H1 (cell line): ENCODE measurements at regions not wholly inside any gene's neighbourhood (a gene's known extent, or its start where the extent isn't known, plus 50 kb on each side); places are given as distances from the start of the nearest gene placed in this dataset.

ENCODE experiments used
- CTCF ChIA-PET: fragments of 300-600 bp; sonication (Branson Sonifier 250); formaldehyde crosslinking; loops from one replicate; lab custom pipeline; 2021; ENCODE audit not compliant: partially characterized antibody; lab: Charles Lee
- POLR2A ChIA-PET: fragments of 300-600 bp; sonication (Branson Sonifier 250); formaldehyde crosslinking; loops from one replicate; lab custom pipeline; 2021; ENCODE audit warnings: inconsistent platforms; ENCODE audit not compliant: partially characterized antibody; lab: Charles Lee
- DNase-seq, 2 experiments: peaks; one replicate each; pipeline versions ENCODE4 v3.0.0 to v3.0.0-alpha.2; 2010 to 2022; ENCODE audit warnings: low spot score in 2 of 2, low read depth in 1 of 2, mixed read lengths in 1 of 2
- FAIRE-seq: peaks from 2 replicates; lab custom pipeline; 2011; peaks lifted over from hg19 to GRCh38; lab: Jason Lieb, UNC
- H2AFZ ChIP-seq: 2 replicates; pipeline ENCODE4 v1.8.1; 2012; ENCODE audit warnings: low read length, inconsistent platforms
- H2AK5ac ChIP-seq: 2 replicates; pipeline ENCODE4 v1.6.1; 2013; ENCODE audit warnings: low read depth, low read length
- H2BK120ac ChIP-seq: replicated peaks from 2 replicates; pipeline ENCODE3; 2013; ENCODE audit warnings: low read depth, low read length, inconsistent platforms
- H2BK12ac ChIP-seq: 2 replicates; pipeline ENCODE4 v1.6.1; 2013; ENCODE audit warnings: low read depth, low read length
- H2BK15ac ChIP-seq: 2 replicates; pipeline ENCODE4 v1.6.1; 2013; ENCODE audit warnings: low read length
- H2BK20ac ChIP-seq: 2 replicates; pipeline ENCODE4 v1.6.1; 2013; ENCODE audit warnings: low read length
- H2BK5ac ChIP-seq: 2 replicates; pipeline ENCODE4 v1.6.1; 2013; ENCODE audit warnings: low read depth, low read length
- H3K14ac ChIP-seq: 2 replicates; pipeline ENCODE4 v1.6.1; 2013; ENCODE audit warnings: inconsistent platforms; ENCODE audit not compliant: insufficient read length
- H3K18ac ChIP-seq: 2 replicates; pipeline ENCODE4 v1.6.1; 2013; ENCODE audit warnings: low read length; ENCODE audit errors: extremely low read depth
- H3K23ac ChIP-seq: 2 replicates; pipeline ENCODE4 v1.6.1; 2013; ENCODE audit warnings: inconsistent platforms; ENCODE audit not compliant: insufficient read length
- H3K23me2 ChIP-seq: 2 replicates; pipeline ENCODE4 v1.6.1; 2013; ENCODE audit warnings: low read depth, low read length
- H3K27ac ChIP-seq: 2 replicates; pipeline ENCODE4 v1.6.1; 2011; ENCODE audit warnings: low read depth, low read length, inconsistent platforms
- H3K27me3 ChIP-seq, 4 experiments: replicated peaks in 1 of 4; 1 replicate in 1 of 4; 2 replicates in 3 of 4; pipeline versions ENCODE4 v1.6.1 to v1.8.1; 2011 to 2013; ENCODE audit warnings: low read length in 3 of 4, mild to moderate bottlenecking in 3 of 4, inconsistent platforms in 2 of 4, mixed read lengths in 2 of 4, moderate library complexity in 1 of 4; ENCODE audit not compliant: control insufficient read depth in 3 of 4, insufficient read depth in 3 of 4; ENCODE audit errors: extremely low read depth in 1 of 4
- H3K36me3 ChIP-seq, 4 experiments: 2 replicates each; pipeline versions ENCODE4 v1.6.1 to v1.8.1; 2011 to 2013; ENCODE audit warnings: mild to moderate bottlenecking in 4 of 4, low read length in 3 of 4, moderate library complexity in 2 of 4, control low read depth in 1 of 4, inconsistent platforms in 1 of 4; ENCODE audit not compliant: insufficient read depth in 4 of 4, control insufficient read depth in 2 of 4
- H3K4ac ChIP-seq: replicated peaks from 2 replicates; pipeline ENCODE3; 2013; ENCODE audit warnings: low read length, low read depth, mixed read lengths, inconsistent platforms; ENCODE audit not compliant: insufficient read length
- H3K4me1 ChIP-seq, 4 experiments: replicated peaks in 1 of 4; 1 replicate in 1 of 4; 2 replicates in 3 of 4; pipeline versions ENCODE4 v1.6.1 to v1.8.1; 2011 to 2013; ENCODE audit warnings: low read length in 3 of 4, inconsistent platforms in 2 of 4, mixed read lengths in 1 of 4; ENCODE audit not compliant: insufficient read depth in 4 of 4, control insufficient read depth in 3 of 4
- H3K4me2 ChIP-seq, 2 experiments: 2 replicates each; pipeline versions ENCODE4 v1.6.1 to v1.8.1; 2011 to 2013; ENCODE audit warnings: low read depth in 2 of 2, low read length in 2 of 2, control low read depth in 1 of 2, inconsistent platforms in 1 of 2, mild to moderate bottlenecking in 1 of 2; ENCODE audit not compliant: insufficient read depth in 1 of 2
- H3K4me3 ChIP-seq, 4 experiments: fragments of 200-600, 300-600 bp in 1 of 4; sonication (generic), shearing (Covaris generic), sonication (Bioruptor Twin) in 1 of 4; 2 replicates each; pipeline versions ENCODE4 v1.5.1 to v1.8.1; 2011 to 2016; ENCODE audit warnings: low read length in 4 of 4, low read depth in 3 of 4, control low read depth in 2 of 4, inconsistent platforms in 2 of 4, mild to moderate bottlenecking in 2 of 4, mixed read lengths in 1 of 4, moderate library complexity in 1 of 4; ENCODE audit not compliant: insufficient read depth in 2 of 4; ENCODE audit errors: extremely low read depth in 1 of 4
- H3K56ac ChIP-seq: replicated peaks from 2 replicates; pipeline ENCODE3; 2013; ENCODE audit warnings: low read depth, mild to moderate bottlenecking, mixed read lengths, low read length, inconsistent platforms; ENCODE audit not compliant: insufficient read length
- H3K79me1 ChIP-seq: 2 replicates; pipeline ENCODE4 v1.6.1; 2013; ENCODE audit warnings: low read depth, low read length, control low read depth
- H3K79me2 ChIP-seq, 2 experiments: 2 replicates each; pipeline versions ENCODE4 v1.6.1 to v1.8.1; 2012 to 2013; ENCODE audit warnings: low read length in 2 of 2, mild to moderate bottlenecking in 2 of 2, inconsistent platforms in 1 of 2; ENCODE audit not compliant: insufficient read depth in 2 of 2, control insufficient read depth in 1 of 2
- H3K9ac ChIP-seq, 4 experiments: replicated peaks in 1 of 4; 1 replicate in 1 of 4; 2 replicates in 3 of 4; pipeline versions ENCODE4 v1.6.1 to v1.8.1; 2011 to 2013; ENCODE audit warnings: low read depth in 3 of 4, low read length in 3 of 4, control low read depth in 2 of 4, mild to moderate bottlenecking in 2 of 4, moderate library complexity in 2 of 4, inconsistent platforms in 1 of 4; ENCODE audit errors: extremely low read depth in 1 of 4
- H3K9me3 ChIP-seq, 2 experiments: 2 replicates each; pipeline versions ENCODE4 v1.6.1 to v1.8.1; 2012 to 2013; ENCODE audit warnings: mild to moderate bottlenecking in 2 of 2, moderate library complexity in 2 of 2, control low read depth in 1 of 2, inconsistent platforms in 1 of 2, low read depth in 1 of 2, low read length in 1 of 2, mixed read lengths in 1 of 2; ENCODE audit not compliant: insufficient read depth in 2 of 2
- H4K20me1 ChIP-seq, 2 experiments: replicated peaks in 1 of 2; 2 replicates each; pipeline versions ENCODE3 to v1.8.1; 2011 to 2013; ENCODE audit warnings: inconsistent platforms in 2 of 2, low read length in 2 of 2, mild to moderate bottlenecking in 1 of 2; ENCODE audit not compliant: insufficient read depth in 2 of 2, control insufficient read depth in 1 of 2
- H4K5ac ChIP-seq: 2 replicates; pipeline ENCODE4 v1.6.1; 2013; ENCODE audit warnings: low read length, low read depth, mixed read lengths, inconsistent platforms; ENCODE audit not compliant: insufficient read length
- H4K8ac ChIP-seq: 2 replicates; pipeline ENCODE4 v1.8.0; 2013; ENCODE audit warnings: mild to moderate bottlenecking, moderate library complexity, low read length, inconsistent platforms; ENCODE audit not compliant: insufficient read depth; ENCODE audit errors: extremely low read depth
- H4K91ac ChIP-seq: replicated peaks from 2 replicates; pipeline ENCODE3; 2013; ENCODE audit warnings: low read length, mixed read lengths, inconsistent platforms; ENCODE audit not compliant: insufficient read length
- BACH1 ChIP-seq: IDR thresholded peaks from 2 replicates; pipeline ENCODE4 v1.6.1; 2012; ENCODE audit warnings: low read length, improper control_type of control experiment
- BRCA1 ChIP-seq: IDR thresholded peaks from 2 replicates; pipeline ENCODE4 v1.6.1; 2012; ENCODE audit warnings: low read depth, low read length, improper control_type of control experiment
- CBX8 ChIP-seq: fragments of 300-800, 300-1000 bp; sonication (generic); IDR thresholded peaks from 2 replicates; pipeline ENCODE4 v1.7.1; 2016; ENCODE audit warnings: low read depth, low read length, borderline replicate concordance
- CHD2 ChIP-seq: IDR thresholded peaks from 2 replicates; pipeline ENCODE4 v1.6.1; 2012; ENCODE audit warnings: low read length, improper control_type of control experiment
- JUND ChIP-seq: IDR thresholded peaks from 2 replicates; pipeline ENCODE4 v1.6.1; 2011; ENCODE audit warnings: mild to moderate bottlenecking, improper control_type of control experiment, low read length
- KDM1A ChIP-seq: fragments of 200-600, 300-600 bp; sonication (generic); IDR thresholded peaks from 2 replicates; pipeline ENCODE4 v1.7.1; 2016; ENCODE audit warnings: mild to moderate bottlenecking, low read length, borderline replicate concordance
- MAFK ChIP-seq: IDR thresholded peaks from 2 replicates; pipeline ENCODE4 v1.6.1; 2012; ENCODE audit warnings: low read depth, mild to moderate bottlenecking, improper control_type of control experiment, low read length
- NRF1 ChIP-seq: IDR thresholded peaks from 2 replicates; pipeline ENCODE4 v1.6.1; 2011; ENCODE audit warnings: mild to moderate bottlenecking, low read depth, low read length, improper control_type of control experiment
- PHF8 ChIP-seq: fragments of 200-600 bp; sonication (generic); conservative IDR thresholded peaks from 2 replicates; pipeline ENCODE4 v1.7.1; 2012; ENCODE audit warnings: low read depth, mild to moderate bottlenecking, inconsistent platforms, low read length, moderate library complexity
- RNF2 ChIP-seq: fragments of 200-900, 300-1000 bp; sonication (generic); IDR thresholded peaks from 2 replicates; pipeline ENCODE4 v1.7.1; 2016; ENCODE audit warnings: borderline replicate concordance, low read depth, mild to moderate bottlenecking, antibody characterized with exemption, low read length; ENCODE audit not compliant: poor library complexity, severe bottlenecking; ENCODE audit errors: missing control alignments
- SAP30 ChIP-seq: fragments of 300-600 bp; sonication (generic); IDR thresholded peaks from 2 replicates; pipeline ENCODE4 v1.7.1; 2012; ENCODE audit warnings: low read length, moderate library complexity, mild to moderate bottlenecking, inconsistent platforms; ENCODE audit not compliant: insufficient read depth, insufficient replicate concordance
- SP4 ChIP-seq: IDR thresholded peaks from 2 replicates; pipeline ENCODE4 v1.6.1; 2012; ENCODE audit warnings: low read length, inconsistent platforms
- SRF ChIP-seq: IDR thresholded peaks from 2 replicates; pipeline ENCODE4 v1.6.1; 2011; ENCODE audit warnings: mild to moderate bottlenecking, low read depth, low read length, moderate library complexity
- TAF7 ChIP-seq: optimal IDR thresholded peaks from 2 replicates; pipeline ENCODE3; 2011; ENCODE audit warnings: low read depth, mild to moderate bottlenecking, inconsistent platforms, low read length, moderate library complexity, borderline replicate concordance
- WGBS, 2 experiments: shearing (Covaris generic) in 1 of 2; methylation state at CpG; one replicate each; pipeline versions ENCODE4 v1.1.6 to v1.1.7; 2013 to 2015; ENCODE audit warnings: low lambda C conversion rate in 2 of 2, mixed read lengths in 2 of 2, inconsistent platforms in 1 of 2, low coverage in 1 of 2, missing lambda C conversion rate in 1 of 2; ENCODE audit not compliant: insufficient replicate concordance in 2 of 2, insufficient coverage in 1 of 2, insufficient read length in 1 of 2; ENCODE audit errors: extremely low coverage in 1 of 2, missing lambda C conversion rate in 1 of 2; 5-methylcytosine and 5-hydroxymethylcytosine counted together

DNA sequence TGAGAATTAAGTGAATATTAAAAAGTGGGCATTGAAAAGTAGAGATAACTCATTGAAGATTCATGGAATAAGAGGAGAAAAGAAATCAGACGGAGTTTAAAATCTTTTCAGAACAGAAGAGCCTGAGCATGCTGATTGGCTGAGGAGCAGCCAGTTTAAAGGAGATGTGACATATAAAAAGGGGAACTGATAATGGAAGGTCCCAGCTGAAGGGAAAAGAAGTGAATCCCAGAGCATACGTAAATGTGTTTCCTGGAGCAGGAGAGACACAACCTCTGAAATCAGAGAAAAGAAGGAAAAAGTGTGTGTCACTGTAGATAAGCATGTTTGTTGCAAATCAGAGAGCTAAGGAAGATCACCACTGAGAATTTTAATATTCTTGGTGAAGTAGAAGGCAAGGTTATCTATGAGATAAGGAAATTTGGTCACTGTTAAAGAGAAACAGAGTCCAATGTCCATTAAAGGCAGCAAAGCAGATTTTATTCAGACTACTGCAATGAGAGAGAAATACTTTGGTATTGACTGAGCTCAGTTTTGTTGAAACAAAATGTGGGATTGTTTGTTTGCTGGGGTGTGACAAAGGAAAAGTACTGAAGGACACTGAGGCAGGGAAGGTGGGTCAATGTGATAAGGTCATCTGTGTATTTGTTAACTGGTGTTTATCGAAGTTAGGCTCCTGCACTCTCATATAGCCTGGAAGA lies 84.6 kb upstream of the WDR72 start:
- Histone ChIP-seq H2AK5ac (no peak overlapping the region), H2BK120ac (no peak overlapping the region), H3K4me3 (no peak overlapping the region), H3K79me2 (no peaks in the 10 kb centered on the region), H3K23ac (no peak overlapping the region), H4K5ac (no peak overlapping the region), H4K91ac (no peak overlapping the region), H4K8ac (no peak overlapping the region), H2AFZ (no peak overlapping the region), H3K14ac (no peak overlapping the region), H2BK5ac (no peak overlapping the region), H3K4me2 (no peak overlapping the region), H3K23me2 (no peaks in the 10 kb centered on the region), H2BK12ac (no peak overlapping the region), H2BK15ac (no peak overlapping the region), H3K27me3 (no peaks in the 10 kb centered on the region), H3K36me3 (no peaks in the 10 kb centered on the region), H3K18ac (no peak overlapping the region), H3K4ac (no peak overlapping the region), H3K9ac (no peak overlapping the region), H3K56ac (no peak overlapping the region), H3K9me3 (no peaks in the 10 kb centered on the region; a peak in 1 of 4 replicates), H3K4me1 (no peaks in the 10 kb centered on the region), H3K79me1 (no peaks in the 10 kb centered on the region), H3K27ac (no peak overlapping the region), H4K20me1 (no peaks in the 10 kb centered on the region), H2BK20ac (no peak overlapping the region)
- FAIRE-seq, result no peak
- no peak for DNase-seq
- ChIA-PET POLR2A (no interaction called here), CTCF (interaction anchor here (1.2 kb wide), 1 partner anchor 37 kb away, joined by 3 read pairs; no protein-coding TSS in a partner anchor)
- 88% methylated on average over 3 of the region's 3 CpGs; no CpG with 5 or more reads in 1 of the 2 experiments for WGBS, 2 experiments
- TF ChIP-seq RNF2 (no peak), SAP30 (no peak), SP4 (no peak), SRF (no peak), TAF7 (no peak), BRCA1 (no peak), BACH1 (no peak), JUND (no peak), CBX8 (no peak), MAFK (no peak), CHD2 (no peak), NRF1 (no peak), KDM1A (no peak), PHF8 (no peak)
